Spleen (tissue), 7 donors: ENCODE measurements at regions not wholly inside any gene's neighbourhood (a gene's known extent, or its start where the extent isn't known, plus 50 kb on each side); places are given as distances from the start of the nearest gene placed in this dataset.

Experiments
- POLR2A ChIP-seq, 3 donors: fragments of 450-650 bp; IDR thresholded peaks; one replicate each; pipeline ENCODE4 v1.5.1; 2017; ENCODE audit warnings: antibody characterized with exemption in 3 of 3, mild to moderate bottlenecking in 1 of 3
- POLR2AphosphoS5 ChIP-seq, 3 donors: sonication (generic); formaldehyde crosslinking; IDR thresholded peaks; one replicate each; pipeline ENCODE4 v1.5.1; 2017; ENCODE audit warnings: antibody characterized with exemption in 3 of 3
- TF ChIP-seq, protein P1 (sequence below), 11 experiments: fragments of 200-600 bp in 7 of 11; fragments of 450-650 bp in 4 of 11; sonication (generic) in 4 of 11; IDR thresholded peaks in 8 of 11; conservative IDR thresholded peaks in 3 of 11; 1 replicate in 7 of 11; 2 replicates in 4 of 11; pipeline versions ENCODE4 v1.4.0 to v1.8.0; 2016 to 2021; ENCODE audit warnings: antibody characterized with exemption in 11 of 11, inconsistent platforms in 4 of 11, mild to moderate bottlenecking in 1 of 11
- donor health status: DM: no; HTN: no; CAD: no; lungs with moderate emphysema.
- donor health status: DM: no; HTN: no; CAD: no.
- donor health status: DM: no; HTN: no; CAD: no.

DNA sequence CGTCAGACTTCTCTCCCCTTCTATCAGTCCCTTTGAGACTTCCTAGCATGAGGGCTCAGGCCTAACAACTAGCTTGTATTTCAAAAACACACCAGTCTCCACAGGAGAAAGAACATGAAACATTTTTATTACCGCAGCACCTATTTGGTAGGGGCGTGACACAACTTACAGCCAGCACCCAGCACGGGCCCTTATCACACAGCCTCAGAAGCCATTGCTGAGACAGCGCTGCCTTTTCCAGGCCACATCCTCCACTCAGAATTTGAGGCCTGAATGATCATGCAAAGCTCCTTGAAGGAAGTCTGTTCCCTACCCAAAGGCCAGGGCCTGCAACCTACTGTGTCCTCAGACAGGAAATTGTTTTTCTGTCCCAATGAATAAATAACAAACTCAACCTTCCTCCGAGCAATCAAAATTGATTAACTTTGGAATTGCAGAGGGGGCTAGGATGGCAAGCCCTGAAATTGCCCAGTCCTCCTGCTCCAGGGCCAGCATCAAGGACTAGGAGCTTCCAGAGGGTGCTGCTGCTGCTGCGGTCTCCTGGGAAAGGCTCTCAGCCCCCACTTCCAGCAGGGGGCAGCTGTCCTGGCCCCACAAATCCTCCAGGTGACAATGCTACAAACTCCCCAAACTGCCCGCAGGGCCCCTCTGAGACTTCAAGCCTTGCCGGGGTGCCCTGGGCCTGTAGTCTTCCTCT, 94.3 kb upstream of the GALNT2 start:
- TF ChIP-seq, protein P1, sequence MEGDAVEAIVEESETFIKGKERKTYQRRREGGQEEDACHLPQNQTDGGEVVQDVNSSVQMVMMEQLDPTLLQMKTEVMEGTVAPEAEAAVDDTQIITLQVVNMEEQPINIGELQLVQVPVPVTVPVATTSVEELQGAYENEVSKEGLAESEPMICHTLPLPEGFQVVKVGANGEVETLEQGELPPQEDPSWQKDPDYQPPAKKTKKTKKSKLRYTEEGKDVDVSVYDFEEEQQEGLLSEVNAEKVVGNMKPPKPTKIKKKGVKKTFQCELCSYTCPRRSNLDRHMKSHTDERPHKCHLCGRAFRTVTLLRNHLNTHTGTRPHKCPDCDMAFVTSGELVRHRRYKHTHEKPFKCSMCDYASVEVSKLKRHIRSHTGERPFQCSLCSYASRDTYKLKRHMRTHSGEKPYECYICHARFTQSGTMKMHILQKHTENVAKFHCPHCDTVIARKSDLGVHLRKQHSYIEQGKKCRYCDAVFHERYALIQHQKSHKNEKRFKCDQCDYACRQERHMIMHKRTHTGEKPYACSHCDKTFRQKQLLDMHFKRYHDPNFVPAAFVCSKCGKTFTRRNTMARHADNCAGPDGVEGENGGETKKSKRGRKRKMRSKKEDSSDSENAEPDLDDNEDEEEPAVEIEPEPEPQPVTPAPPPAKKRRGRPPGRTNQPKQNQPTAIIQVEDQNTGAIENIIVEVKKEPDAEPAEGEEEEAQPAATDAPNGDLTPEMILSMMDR (IDR thresholded peaks at IDR 0.05 in 8 of 11, conservative IDR thresholded peaks at IDR 0.05 in 3 of 11): peak in 7 of 11 experiments; percentile 4 to 46 (median 35)
- TF ChIP-seq POLR2AphosphoS5 (IDR thresholded peaks at IDR 0.05) (no peak), POLR2A (IDR thresholded peaks at IDR 0.05) (no peak)
